Neural progenitor cell (in vitro differentiated cells): ENCODE measurements at regions not wholly inside any gene's neighbourhood (a gene's known extent, or its start where the extent isn't known, plus 50 kb on each side); places are given as distances from the start of the nearest gene placed in this dataset.

Experiments
- DNase-seq: peaks from one replicate; pipeline ENCODE4 v3.0.0-alpha.2; 2016; ENCODE audit warnings: low spot score
- H2AFZ ChIP-seq: fragments of 200-600 bp; sonication (generic); replicated peaks from 2 replicates; pipeline ENCODE4 v1.6.1; 2016; ENCODE audit warnings: antibody characterized with exemption
- H3F3A ChIP-seq: fragments of 200-600 bp; sonication (generic); 2 replicates; pipeline ENCODE4 v1.6.1; 2016; ENCODE audit warnings: antibody characterized with exemption, low read depth
- H3K27ac ChIP-seq: fragments of 200-600 bp; sonication (generic); 2 replicates; pipeline ENCODE4 v1.5.1; 2016; ENCODE audit warnings: mild to moderate bottlenecking
- H3K27me3 ChIP-seq: fragments of 200-600 bp; sonication (generic); 2 replicates; pipeline ENCODE4 v1.6.1; 2016; ENCODE audit warnings: mild to moderate bottlenecking, moderate library complexity
- H3K36me3 ChIP-seq: fragments of 200-600 bp; sonication (generic); 2 replicates; pipeline ENCODE4 v1.5.1; 2016
- H3K4me1 ChIP-seq: fragments of 200-600 bp; sonication (generic); 2 replicates; pipeline ENCODE4 v1.6.1; 2016; ENCODE audit warnings: mixed run types
- H3K4me2 ChIP-seq: fragments of 200-600 bp; sonication (generic); 2 replicates; pipeline ENCODE4 v1.6.1; 2016
- H3K4me3 ChIP-seq: fragments of 200-600 bp; sonication (generic); 2 replicates; pipeline ENCODE4 v1.5.1; 2016
- H3K79me2 ChIP-seq: fragments of 200-600 bp; sonication (generic); 2 replicates; pipeline ENCODE4 v1.6.1; 2016; ENCODE audit warnings: low read depth
- H3K9ac ChIP-seq: fragments of 200-600 bp; sonication (generic); 2 replicates; pipeline ENCODE4 v1.6.1; 2016
- H3K9me3 ChIP-seq: fragments of 200-600 bp; sonication (generic); 2 replicates; pipeline ENCODE4 v1.5.1; 2016; ENCODE audit warnings: low read depth
- H4K20me1 ChIP-seq: fragments of 200-600 bp; sonication (generic); 2 replicates; pipeline ENCODE4 v1.6.1; 2016; ENCODE audit warnings: low read depth
- H3K27ac Mint-ChIP-seq: 3 replicates; pipeline ENCODE4 v1.8.0; 2021; ENCODE audit warnings: mixed read lengths
- H3K27me3 Mint-ChIP-seq: 2 replicates; pipeline ENCODE4 v1.8.0; 2022; ENCODE audit warnings: low read depth, mild to moderate bottlenecking, inconsistent platforms, moderate library complexity, mixed read lengths; ENCODE audit not compliant: insufficient read depth
- H3K36me3 Mint-ChIP-seq: 3 replicates; pipeline ENCODE4 v1.8.0; 2021; ENCODE audit warnings: mixed read lengths
- H3K4me1 Mint-ChIP-seq: 3 replicates; pipeline ENCODE4 v1.8.0; 2021; ENCODE audit warnings: mixed read lengths
- H3K4me3 Mint-ChIP-seq: 3 replicates; pipeline ENCODE4 v1.8.0; 2021; ENCODE audit warnings: mild to moderate bottlenecking, moderate library complexity, mixed read lengths
- H3K9me3 Mint-ChIP-seq: 3 replicates; pipeline ENCODE4 v1.8.0; 2020; ENCODE audit warnings: mixed read lengths
- CTCF ChIP-seq: fragments of 200-600 bp; sonication (generic); IDR thresholded peaks from 2 replicates; pipeline ENCODE4 v1.5.1; 2017; ENCODE audit warnings: antibody characterized with exemption, mild to moderate bottlenecking
- EZH2 ChIP-seq: fragments of 200-600 bp; sonication (generic); IDR thresholded peaks from 2 replicates; pipeline ENCODE4 v1.6.1; 2017; ENCODE audit warnings: antibody characterized with exemption, mild to moderate bottlenecking, moderate library complexity
- EZH2phosphoT487 ChIP-seq: fragments of 200-600 bp; sonication (generic); IDR thresholded peaks from 2 replicates; pipeline ENCODE4 v1.6.1; 2017; ENCODE audit warnings: antibody characterized with exemption

DNA sequence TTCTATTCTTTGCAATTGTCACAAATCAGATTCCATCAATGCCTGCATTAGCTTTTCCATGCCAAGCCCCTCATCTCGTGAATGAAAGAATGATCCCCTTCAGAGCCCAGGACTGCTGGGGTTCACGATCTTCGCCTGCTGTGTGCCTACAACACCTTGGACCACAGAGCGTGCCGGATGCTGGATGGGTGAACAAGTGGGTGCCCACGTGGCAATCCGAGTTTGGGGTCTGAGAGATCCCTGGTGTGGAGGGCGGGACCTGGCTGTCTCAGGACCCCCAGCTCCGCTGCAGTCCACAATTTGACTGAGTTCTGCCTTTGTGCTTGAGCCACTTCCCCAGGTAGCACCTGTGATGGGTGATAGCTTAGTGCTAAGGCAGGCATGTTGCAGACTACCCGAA is 317.0 kb downstream of the GALR1 start:
- peaks cover 3% of the 10 kb centered on the region for H3K36me3 Mint-ChIP-seq
- H3K27me3 ChIP-seq: no peaks in the 10 kb centered on the region

DNA sequence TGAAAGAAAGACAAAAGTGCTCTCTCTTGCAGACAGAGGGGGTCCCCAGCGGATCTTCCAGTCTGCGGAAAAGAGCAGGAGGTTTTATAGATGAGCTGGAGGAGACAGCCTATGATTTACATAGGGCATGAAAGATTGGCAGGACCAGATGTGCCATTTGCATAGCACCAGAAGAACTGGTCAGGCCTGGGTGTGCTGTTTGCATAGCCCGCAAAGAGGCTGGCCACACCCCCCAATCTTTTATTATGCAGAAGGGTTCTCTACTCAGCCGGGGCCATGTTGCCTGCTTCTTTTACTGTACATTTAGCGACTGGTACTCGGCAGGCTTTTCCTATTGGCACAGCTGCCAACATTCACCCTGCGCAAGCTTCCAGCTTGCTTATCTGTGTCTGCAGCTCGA is 317.6 kb downstream of the GALR1 start:
- Histone ChIP-seq H4K20me1 (no peaks in the 10 kb centered on the region), H3K4me2 (no peak overlapping the region), H2AFZ (no peak overlapping the region), H3K4me3 (no peak overlapping the region), H3K27me3 (no peaks in the 10 kb centered on the region), H3F3A (no peaks in the 10 kb centered on the region), H3K9ac (no peak overlapping the region), H3K9me3 (no peaks in the 10 kb centered on the region), H3K79me2 (no peaks in the 10 kb centered on the region), H3K36me3 (no peaks in the 10 kb centered on the region), H3K27ac (no peak overlapping the region), H3K4me1 (no peaks in the 10 kb centered on the region)
- peaks cover 3% of the 10 kb centered on the region for H3K36me3 Mint-ChIP-seq
- H3K27me3 Mint-ChIP-seq: peaks cover 3% of the 10 kb centered on the region
- TF ChIP-seq EZH2phosphoT487 (no peak), CTCF (no peak), EZH2 (no peak)
- H3K4me3 Mint-ChIP-seq: no peak overlapping the region
- DNase-seq: no peak
- H3K4me1 Mint-ChIP-seq: no peaks in the 10 kb centered on the region
- H3K27ac Mint-ChIP-seq: no peak overlapping the region
- peaks cover 21% of the 10 kb centered on the region for H3K9me3 Mint-ChIP-seq

More for the DNA sequence above, 317.0 kb downstream of the GALR1 start:
- no peaks in the 10 kb centered on the region for H3K9me3 ChIP-seq
- H4K20me1 ChIP-seq: no peaks in the 10 kb centered on the region
- no peaks in the 10 kb centered on the region for H3K4me1 ChIP-seq
- no peak for DNase-seq
- H3K79me2 ChIP-seq: no peaks in the 10 kb centered on the region
- no peak overlapping the region for H3K9ac ChIP-seq
- no peak overlapping the region for H3K4me3 ChIP-seq
- H3K27ac ChIP-seq: no peak overlapping the region
- peaks cover 3% of the 10 kb centered on the region for H3K27me3 Mint-ChIP-seq
- no peak overlapping the region for H3K4me3 Mint-ChIP-seq
- H3K9me3 Mint-ChIP-seq: peaks cover 21% of the 10 kb centered on the region
- no peak overlapping the region for H3K4me2 ChIP-seq
- no peaks in the 10 kb centered on the region for H3F3A ChIP-seq
- H3K4me1 Mint-ChIP-seq: no peaks in the 10 kb centered on the region
- TF ChIP-seq EZH2phosphoT487 (no peak), EZH2 (no peak), CTCF (no peak)
- no peak overlapping the region for H2AFZ ChIP-seq
- no peaks in the 10 kb centered on the region for H3K36me3 ChIP-seq
- H3K27ac Mint-ChIP-seq: no peak overlapping the region

DNA sequence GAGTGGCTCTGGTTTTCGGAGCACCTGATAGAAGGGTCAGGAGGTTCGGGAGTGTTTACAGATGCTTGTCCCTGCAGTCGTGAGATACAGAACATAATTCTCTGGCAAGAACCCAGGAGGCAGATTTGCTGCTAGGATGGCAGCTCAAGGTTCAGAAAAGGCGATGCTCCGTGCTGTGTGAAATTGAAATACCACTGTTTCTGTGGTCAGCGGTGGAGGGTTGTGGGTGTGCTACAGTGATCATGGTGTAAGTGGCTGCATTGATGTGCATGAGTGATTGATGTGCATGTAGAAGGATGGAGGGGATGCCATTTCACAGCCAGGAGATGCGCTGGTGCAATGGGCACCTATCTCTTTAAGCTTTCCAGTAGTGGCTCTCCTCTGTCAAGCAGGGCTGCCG is 322.1 kb downstream of the GALR1 start:
- Mint-ChIP-seq H3K27me3 (peaks cover 5% of the 10 kb centered on the region), H3K27ac (no peak overlapping the region), H3K36me3 (peaks cover 3% of the 10 kb centered on the region), H3K4me1 (no peaks in the 10 kb centered on the region), H3K4me3 (no peak overlapping the region), H3K9me3 (peaks cover 21% of the 10 kb centered on the region)
- Histone ChIP-seq H3K4me2 (no peak overlapping the region), H3K79me2 (no peaks in the 10 kb centered on the region), H2AFZ (no peak overlapping the region), H3K9me3 (no peaks in the 10 kb centered on the region), H3K27me3 (no peaks in the 10 kb centered on the region), H4K20me1 (no peaks in the 10 kb centered on the region), H3K4me3 (no peak overlapping the region), H3F3A (no peaks in the 10 kb centered on the region), H3K9ac (no peak overlapping the region), H3K36me3 (no peaks in the 10 kb centered on the region), H3K27ac (no peak overlapping the region), H3K4me1 (no peaks in the 10 kb centered on the region)
- TF ChIP-seq CTCF (no peak), EZH2phosphoT487 (no peak), EZH2 (no peak)
- DNase-seq: no peak

- Histone ChIP-seq H3K4me2 (no peak overlapping the region), H3K9me3 (no peaks in the 10 kb centered on the region), H2AFZ (no peak overlapping the region), H3K36me3 (no peaks in the 10 kb centered on the region), H3K79me2 (no peaks in the 10 kb centered on the region), H3K4me3 (no peak overlapping the region), H3F3A (no peaks in the 10 kb centered on the region), H4K20me1 (no peaks in the 10 kb centered on the region), H3K4me1 (no peaks in the 10 kb centered on the region), H3K27ac (no peak overlapping the region), H3K27me3 (no peaks in the 10 kb centered on the region), H3K9ac (no peak overlapping the region)
- peaks cover 18% of the 10 kb centered on the region for H3K9me3 Mint-ChIP-seq
- TF ChIP-seq CTCF (no peak), EZH2phosphoT487 (no peak), EZH2 (no peak)
- peaks cover 3% of the 10 kb centered on the region for H3K36me3 Mint-ChIP-seq
- H3K4me1 Mint-ChIP-seq: no peaks in the 10 kb centered on the region
- no peak overlapping the region for H3K27ac Mint-ChIP-seq
- no peak for DNase-seq
- H3K27me3 Mint-ChIP-seq: peaks cover 5% of the 10 kb centered on the region
- H3K4me3 Mint-ChIP-seq: no peak overlapping the region
These were observed 322.9 kb downstream of the GALR1 start for GRCh38 chr18:77572537-77572936.
